HEK293 (cell line): ENCODE measurements at regions not wholly inside any gene's neighbourhood (a gene's known extent, or its start where the extent isn't known, plus 50 kb on each side); places are given as distances from the start of the nearest gene placed in this dataset.

Experiments used
- CTCF ChIA-PET: fragments of 350-600 bp; formaldehyde crosslinking; extraction: SDS; loops from one replicate; lab custom pipeline; 2021; ENCODE audit warnings: antibody characterized with exemption; lab: Yijun Ruan, JAX
- POLR2A ChIA-PET: fragments of 300-600 bp; formaldehyde crosslinking; extraction: SDS; loops from one replicate; lab custom pipeline; 2020; ENCODE audit warnings: antibody characterized with exemption, inconsistent platforms; lab: Yijun Ruan, JAX
- H3K27ac ChIP-seq: fragments of 200-500 bp; sonication (Bioruptor generic); 2 replicates; pipeline ENCODE4 v1.5.1; 2014; ENCODE audit warnings: low read depth, low read length, control low read depth, inconsistent platforms; ENCODE audit errors: extremely low read depth
- H3K36me3 ChIP-seq, 2 experiments: fragments of 200-500 bp in 1 of 2; sonication (Bioruptor generic) in 1 of 2; 1 replicate in 1 of 2; 2 replicates in 1 of 2; pipeline ENCODE4 v1.5.1; 2014 to 2017; ENCODE audit warnings: inconsistent platforms in 2 of 2, low read length in 2 of 2; ENCODE audit not compliant: control insufficient read depth in 2 of 2, insufficient read depth in 1 of 2
- H3K4me1 ChIP-seq: fragments of 200-500 bp; sonication (Bioruptor generic); 2 replicates; pipeline ENCODE4 v1.5.1; 2014; ENCODE audit warnings: mild to moderate bottlenecking, low read length, inconsistent platforms; ENCODE audit not compliant: control insufficient read depth, insufficient read depth
- H3K4me3 ChIP-seq: 2 replicates; pipeline ENCODE4 v1.5.1; 2011; ENCODE audit warnings: low read depth, mild to moderate bottlenecking, control low read depth, low read length, moderate library complexity
- H3K9me3 ChIP-seq: fragments of 200-500 bp; sonication (Bioruptor generic); 2 replicates; pipeline ENCODE4 v1.5.1; 2014; ENCODE audit warnings: low read depth, low read length, inconsistent platforms; ENCODE audit not compliant: control insufficient read depth, insufficient read depth
- GFI1B ChIP-seq: fragments of 450-650 bp; formaldehyde crosslinking; IDR thresholded peaks from 2 replicates; pipeline ENCODE4 v1.5.1; 2016; ENCODE audit warnings: missing biosample characterization, missing genetic modification characterization
- HOXA7 ChIP-seq: sonication (generic); formaldehyde crosslinking; IDR thresholded peaks from 2 replicates; pipeline ENCODE4 v1.8.1; 2022; ENCODE audit warnings: missing genetic modification reagents, borderline replicate concordance
- KLF16 ChIP-seq: fragments of 450-650 bp; formaldehyde crosslinking; IDR thresholded peaks from 2 replicates; pipeline ENCODE4 v1.5.1; 2017; ENCODE audit warnings: missing biosample characterization, missing genetic modification characterization
- RBAK ChIP-seq: fragments of 450-650 bp; formaldehyde crosslinking; IDR thresholded peaks from 2 replicates; pipeline ENCODE4 v1.5.1; 2016; ENCODE audit warnings: missing biosample characterization, missing genetic modification characterization
- SCRT2 ChIP-seq: fragments of 450-650 bp; formaldehyde crosslinking; IDR thresholded peaks from 2 replicates; pipeline ENCODE4 v1.5.1; 2016; ENCODE audit warnings: missing biosample characterization, missing genetic modification characterization
- WT1 ChIP-seq: fragments of 450-650 bp; formaldehyde crosslinking; IDR thresholded peaks from 2 replicates; pipeline ENCODE4 v1.5.1; 2016; ENCODE audit warnings: missing biosample characterization, missing genetic modification characterization
- ZEB2 ChIP-seq: fragments of 450-650 bp; formaldehyde crosslinking; IDR thresholded peaks from 2 replicates; pipeline ENCODE4 v1.5.1; 2016; ENCODE audit warnings: missing biosample characterization, missing genetic modification characterization
- ZNF133 ChIP-seq: fragments of 450-650 bp; formaldehyde crosslinking; IDR thresholded peaks from 2 replicates; pipeline ENCODE4 v1.5.1; 2016; ENCODE audit warnings: missing biosample characterization, missing genetic modification characterization
- ZNF140 ChIP-seq: fragments of 450-650 bp; formaldehyde crosslinking; IDR thresholded peaks from 2 replicates; pipeline ENCODE4 v1.5.1; 2016; ENCODE audit warnings: missing biosample characterization, missing genetic modification characterization
- ZNF2 ChIP-seq: fragments of 450-650 bp; formaldehyde crosslinking; IDR thresholded peaks from 2 replicates; pipeline ENCODE4 v1.5.1; 2016; ENCODE audit warnings: missing biosample characterization, missing genetic modification characterization
- ZNF202 ChIP-seq: fragments of 450-650 bp; formaldehyde crosslinking; IDR thresholded peaks from 2 replicates; pipeline ENCODE4 v1.5.1; 2016; ENCODE audit warnings: missing biosample characterization, missing genetic modification characterization, borderline replicate concordance
- ZNF274 ChIP-seq, 2 experiments: fragments of 200-500 bp in 1 of 2; fragments of 450-650 bp in 1 of 2; sonication (Bioruptor generic) in 1 of 2; formaldehyde crosslinking in 1 of 2; IDR thresholded peaks; 2 replicates each; pipeline versions ENCODE4 v1.5.1 to v1.6.1; 2014 to 2016; ENCODE audit warnings: borderline replicate concordance in 1 of 2, inconsistent platforms in 1 of 2, low read length in 1 of 2, missing biosample characterization in 1 of 2, missing genetic modification characterization in 1 of 2
- ZNF302 ChIP-seq: fragments of 450-650 bp; formaldehyde crosslinking; IDR thresholded peaks from 2 replicates; pipeline ENCODE4 v1.5.1; 2016; ENCODE audit warnings: missing biosample characterization, missing genetic modification characterization, low read depth
- ZNF423 ChIP-seq: fragments of 450-650 bp; formaldehyde crosslinking; IDR thresholded peaks from 2 replicates; pipeline ENCODE4 v1.5.1; 2016; ENCODE audit warnings: missing biosample characterization, missing genetic modification characterization
- ZNF501 ChIP-seq: fragments of 450-650 bp; formaldehyde crosslinking; IDR thresholded peaks from 2 replicates; pipeline ENCODE4 v1.5.1; 2016; ENCODE audit warnings: missing biosample characterization, missing genetic modification characterization
- ZNF549 ChIP-seq: fragments of 450-650 bp; IDR thresholded peaks from 2 replicates; pipeline ENCODE4 v1.5.1; 2018; ENCODE audit warnings: missing biosample characterization, missing genetic modification characterization, mild to moderate bottlenecking, inconsistent platforms, moderate library complexity
- ZNF707 ChIP-seq: fragments of 450-650 bp; formaldehyde crosslinking; IDR thresholded peaks from 2 replicates; pipeline ENCODE4 v1.5.1; 2016; ENCODE audit warnings: missing biosample characterization, missing genetic modification characterization
- ZNF777 ChIP-seq: fragments of 450-650 bp; formaldehyde crosslinking; IDR thresholded peaks from 2 replicates; pipeline ENCODE4 v1.5.1; 2017; ENCODE audit warnings: missing biosample characterization, missing genetic modification characterization, borderline replicate concordance
- TF ChIP-seq, protein P1 (sequence below): fragments of 450-650 bp; formaldehyde crosslinking; IDR thresholded peaks from 2 replicates; pipeline ENCODE4 v1.5.1; 2016; ENCODE audit warnings: missing biosample characterization, missing genetic modification characterization
- TF ChIP-seq, protein P2 (sequence below): fragments of 450-650 bp; formaldehyde crosslinking; IDR thresholded peaks from 2 replicates; pipeline ENCODE4 v1.5.1; 2017; ENCODE audit warnings: missing biosample characterization, mild to moderate bottlenecking, missing genetic modification characterization, moderate library complexity
- TF ChIP-seq, protein P3 (sequence below): fragments of 450-650 bp; formaldehyde crosslinking; IDR thresholded peaks from 2 replicates; pipeline ENCODE4 v1.5.1; 2017; ENCODE audit warnings: missing biosample characterization, missing genetic modification characterization
- TF ChIP-seq, protein P4 (sequence below): fragments of 450-650 bp; formaldehyde crosslinking; IDR thresholded peaks from 2 replicates; pipeline ENCODE4 v1.5.1; 2016; ENCODE audit warnings: missing biosample characterization, missing genetic modification characterization

DNA sequence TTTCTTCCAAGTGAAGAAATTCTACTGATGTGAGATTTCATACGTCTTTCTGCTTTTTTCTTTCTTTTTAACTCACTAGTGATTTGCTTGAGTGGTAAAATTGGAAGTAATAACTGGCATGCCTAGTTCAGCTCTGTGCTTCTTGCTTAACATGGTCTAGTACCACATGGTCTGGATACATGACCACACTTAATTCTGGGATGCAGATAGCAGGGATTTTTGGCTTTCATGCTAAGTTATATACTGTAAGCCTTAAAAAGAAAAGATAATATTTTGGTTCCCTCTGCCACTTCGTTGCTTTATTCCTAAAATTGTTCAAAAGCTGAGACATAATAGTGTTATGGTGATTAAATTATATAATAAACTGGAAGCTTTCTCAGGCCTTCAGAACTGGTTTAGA, 174.3 kb downstream of the OXSM start (continued):
- TF ChIP-seq KLF16: no peak
- no peak for TF ChIP-seq ZNF2
- no peak for TF ChIP-seq ZNF549 (tag by site-specific recombination)
- TF ChIP-seq RBAK (tag by site-specific recombination): no peak
- TF ChIP-seq, all 188 proteins: peak for 0

DNA sequence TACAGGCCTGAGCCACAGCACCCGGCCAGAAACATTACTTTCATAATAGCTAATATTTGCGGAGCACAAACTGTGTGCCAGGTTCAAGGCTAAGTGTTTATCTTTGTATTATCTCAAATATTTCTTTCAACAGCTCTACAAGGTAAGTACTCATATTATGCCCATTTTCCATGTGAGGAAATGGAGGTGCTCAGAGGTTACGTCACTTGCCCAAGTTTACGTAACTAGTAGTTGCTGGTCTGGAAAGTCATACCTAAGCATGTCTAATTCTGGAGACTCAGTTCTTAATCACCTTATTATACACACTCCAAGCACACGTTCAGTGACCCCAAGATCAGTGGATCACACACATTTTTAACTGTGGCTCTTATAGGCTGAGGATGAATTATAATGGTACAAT, 177.5 kb downstream of the OXSM start:
- H3K27ac ChIP-seq: no peak overlapping the region
- ChIA-PET CTCF (no interaction called here), POLR2A (no interaction called here)
- H3K9me3 ChIP-seq: no peaks in the 10 kb centered on the region
- TF ChIP-seq ZNF202 (tag by site-specific recombination) (no peak), RBAK (tag by site-specific recombination) (no peak), ZNF423 (no peak), GFI1B (tag by site-specific recombination) (no peak), ZNF274 (IDR thresholded peaks at IDR 0.05; ENCODE audit: low read length) (no peak), ZNF274 (tag by site-specific recombination; IDR thresholded peaks at IDR 0.05; ENCODE audit: borderline replicate concordance) (no peak), SCRT2 (tag by site-specific recombination) (no peak), ZNF707 (tag by site-specific recombination) (no peak), ZNF777 (tag by site-specific recombination) (no peak), HOXA7 (no peak), ZNF302 (tag by site-specific recombination) (no peak), ZNF133 (no peak), ZNF501 (tag by site-specific recombination) (no peak), WT1 (tag by site-specific recombination) (no peak), ZEB2 (tag by site-specific recombination) (no peak), ZNF140 (no peak)
- TF ChIP-seq, protein P1, sequence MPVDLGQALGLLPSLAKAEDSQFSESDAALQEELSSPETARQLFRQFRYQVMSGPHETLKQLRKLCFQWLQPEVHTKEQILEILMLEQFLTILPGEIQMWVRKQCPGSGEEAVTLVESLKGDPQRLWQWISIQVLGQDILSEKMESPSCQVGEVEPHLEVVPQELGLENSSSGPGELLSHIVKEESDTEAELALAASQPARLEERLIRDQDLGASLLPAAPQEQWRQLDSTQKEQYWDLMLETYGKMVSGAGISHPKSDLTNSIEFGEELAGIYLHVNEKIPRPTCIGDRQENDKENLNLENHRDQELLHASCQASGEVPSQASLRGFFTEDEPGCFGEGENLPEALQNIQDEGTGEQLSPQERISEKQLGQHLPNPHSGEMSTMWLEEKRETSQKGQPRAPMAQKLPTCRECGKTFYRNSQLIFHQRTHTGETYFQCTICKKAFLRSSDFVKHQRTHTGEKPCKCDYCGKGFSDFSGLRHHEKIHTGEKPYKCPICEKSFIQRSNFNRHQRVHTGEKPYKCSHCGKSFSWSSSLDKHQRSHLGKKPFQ (tag by site-specific recombination): no peak
- TF ChIP-seq, protein P2, sequence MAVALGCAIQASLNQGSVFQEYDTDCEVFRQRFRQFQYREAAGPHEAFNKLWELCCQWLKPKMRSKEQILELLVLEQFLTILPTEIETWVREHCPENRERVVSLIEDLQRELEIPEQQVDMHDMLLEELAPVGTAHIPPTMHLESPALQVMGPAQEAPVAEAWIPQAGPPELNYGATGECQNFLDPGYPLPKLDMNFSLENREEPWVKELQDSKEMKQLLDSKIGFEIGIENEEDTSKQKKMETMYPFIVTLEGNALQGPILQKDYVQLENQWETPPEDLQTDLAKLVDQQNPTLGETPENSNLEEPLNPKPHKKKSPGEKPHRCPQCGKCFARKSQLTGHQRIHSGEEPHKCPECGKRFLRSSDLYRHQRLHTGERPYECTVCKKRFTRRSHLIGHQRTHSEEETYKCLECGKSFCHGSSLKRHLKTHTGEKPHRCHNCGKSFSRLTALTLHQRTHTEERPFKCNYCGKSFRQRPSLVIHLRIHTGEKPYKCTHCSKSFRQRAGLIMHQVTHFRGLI (tag by site-specific recombination): no peak
- TF ChIP-seq, protein P3, sequence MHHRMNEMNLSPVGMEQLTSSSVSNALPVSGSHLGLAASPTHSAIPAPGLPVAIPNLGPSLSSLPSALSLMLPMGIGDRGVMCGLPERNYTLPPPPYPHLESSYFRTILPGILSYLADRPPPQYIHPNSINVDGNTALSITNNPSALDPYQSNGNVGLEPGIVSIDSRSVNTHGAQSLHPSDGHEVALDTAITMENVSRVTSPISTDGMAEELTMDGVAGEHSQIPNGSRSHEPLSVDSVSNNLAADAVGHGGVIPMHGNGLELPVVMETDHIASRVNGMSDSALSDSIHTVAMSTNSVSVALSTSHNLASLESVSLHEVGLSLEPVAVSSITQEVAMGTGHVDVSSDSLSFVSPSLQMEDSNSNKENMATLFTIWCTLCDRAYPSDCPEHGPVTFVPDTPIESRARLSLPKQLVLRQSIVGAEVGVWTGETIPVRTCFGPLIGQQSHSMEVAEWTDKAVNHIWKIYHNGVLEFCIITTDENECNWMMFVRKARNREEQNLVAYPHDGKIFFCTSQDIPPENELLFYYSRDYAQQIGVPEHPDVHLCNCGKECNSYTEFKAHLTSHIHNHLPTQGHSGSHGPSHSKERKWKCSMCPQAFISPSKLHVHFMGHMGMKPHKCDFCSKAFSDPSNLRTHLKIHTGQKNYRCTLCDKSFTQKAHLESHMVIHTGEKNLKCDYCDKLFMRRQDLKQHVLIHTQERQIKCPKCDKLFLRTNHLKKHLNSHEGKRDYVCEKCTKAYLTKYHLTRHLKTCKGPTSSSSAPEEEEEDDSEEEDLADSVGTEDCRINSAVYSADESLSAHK (tag by site-specific recombination): no peak
- TF ChIP-seq, protein P4, sequence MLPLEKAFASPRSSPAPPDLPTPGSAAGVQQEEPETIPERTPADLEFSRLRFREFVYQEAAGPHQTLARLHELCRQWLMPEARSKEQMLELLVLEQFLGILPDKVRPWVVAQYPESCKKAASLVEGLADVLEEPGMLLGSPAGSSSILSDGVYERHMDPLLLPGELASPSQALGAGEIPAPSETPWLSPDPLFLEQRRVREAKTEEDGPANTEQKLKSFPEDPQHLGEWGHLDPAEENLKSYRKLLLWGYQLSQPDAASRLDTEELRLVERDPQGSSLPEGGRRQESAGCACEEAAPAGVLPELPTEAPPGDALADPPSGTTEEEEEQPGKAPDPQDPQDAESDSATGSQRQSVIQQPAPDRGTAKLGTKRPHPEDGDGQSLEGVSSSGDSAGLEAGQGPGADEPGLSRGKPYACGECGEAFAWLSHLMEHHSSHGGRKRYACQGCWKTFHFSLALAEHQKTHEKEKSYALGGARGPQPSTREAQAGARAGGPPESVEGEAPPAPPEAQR: no peak
- H3K36me3 ChIP-seq: no peaks in the 10 kb centered on the region
- no peak overlapping the region for H3K4me3 ChIP-seq
- no peaks in the 10 kb centered on the region for H3K4me1 ChIP-seq
